ENCODE measurements at regions not wholly inside any gene's neighbourhood (a gene's known extent, or its start where the extent isn't known, plus 50 kb on each side); places are given as distances from the start of the nearest gene placed in this dataset.

DNA sequence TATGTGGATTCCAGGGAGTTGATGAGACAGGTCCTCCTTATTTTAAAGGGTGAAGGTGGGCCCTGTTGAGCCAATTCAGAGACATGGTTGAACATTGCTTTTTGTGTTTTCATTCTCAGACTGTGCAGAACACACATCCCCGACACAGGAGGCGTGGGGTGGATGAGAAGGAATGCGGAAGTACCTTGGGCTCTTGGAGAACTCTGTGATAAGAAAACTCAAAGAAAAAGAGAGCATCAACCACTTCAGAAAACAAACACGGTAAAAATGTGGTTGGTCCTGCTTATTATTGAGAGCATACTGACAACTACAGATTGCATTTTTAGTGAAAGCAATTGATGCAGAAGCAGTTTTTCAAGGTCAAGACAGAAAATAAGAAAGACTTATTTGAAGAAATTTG is 659.8 kb downstream of the IRX1 start:
- no peak for DNase-seq
- in situ Hi-C loops (cut with HindIII; ENCODE audit: low pct_ligation_motif_present, low sequenced_read_pairs): no loop called here
- TF ChIP-seq CTCF (IDR thresholded peaks at IDR 0.05; ENCODE audit: low read depth, low read length, missing control alignments): no peak
- H3K27me3 ChIP-seq (replicated peaks): no peaks in the 10 kb centered on the region
- no peaks in the 10 kb centered on the region for H3K36me3 ChIP-seq (replicated peaks)
- H3K27ac ChIP-seq: no peak overlapping the region
- no peak overlapping the region for H3K4me3 ChIP-seq (ENCODE audit: low read depth, low read length)

DNA sequence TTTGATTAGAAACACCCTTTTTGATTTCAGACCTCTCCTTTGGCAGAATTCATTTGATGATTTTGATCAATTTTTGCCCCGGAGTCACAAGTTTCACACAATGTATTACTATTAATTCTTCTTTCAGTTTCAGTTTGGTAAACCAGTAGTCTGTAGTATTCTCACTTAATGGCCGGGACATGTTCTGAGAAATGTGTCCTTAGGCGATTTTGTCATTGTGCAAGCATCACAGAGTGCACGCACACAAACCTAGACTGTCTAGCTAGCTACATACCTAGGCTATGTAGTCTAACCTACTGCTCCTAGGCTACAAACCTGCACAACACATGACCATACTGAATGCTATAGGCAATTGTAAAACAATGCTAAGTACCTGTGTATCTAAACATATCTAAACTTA is 662.5 kb downstream of the IRX1 start:
- H3K36me3 ChIP-seq (replicated peaks): no peaks in the 10 kb centered on the region
- H3K4me3 ChIP-seq (ENCODE audit: low read depth, low read length): no peak overlapping the region
- no peak overlapping the region for H3K27ac ChIP-seq
- in situ Hi-C loops (cut with HindIII; ENCODE audit: low pct_ligation_motif_present, low sequenced_read_pairs): no loop called here
- H3K27me3 ChIP-seq (replicated peaks): no peaks in the 10 kb centered on the region
- DNase-seq: no peak
- no peak for TF ChIP-seq CTCF (IDR thresholded peaks at IDR 0.05; ENCODE audit: low read depth, low read length, missing control alignments)

- TF ChIP-seq CTCF (IDR thresholded peaks at IDR 0.05; ENCODE audit: low read depth, low read length, missing control alignments): no peak
- no peak for DNase-seq
- in situ Hi-C loops (cut with HindIII; ENCODE audit: low pct_ligation_motif_present, low sequenced_read_pairs): no loop called here
- Histone ChIP-seq H3K36me3 (replicated peaks) (no peaks in the 10 kb centered on the region), H3K27ac (no peak overlapping the region), H3K27me3 (replicated peaks) (no peaks in the 10 kb centered on the region), H3K4me3 (ENCODE audit: low read depth, low read length) (no peak overlapping the region)
Measured at GRCh38 chr5:4271193-4271592, 675.6 kb downstream of the IRX1 start.

DNA sequence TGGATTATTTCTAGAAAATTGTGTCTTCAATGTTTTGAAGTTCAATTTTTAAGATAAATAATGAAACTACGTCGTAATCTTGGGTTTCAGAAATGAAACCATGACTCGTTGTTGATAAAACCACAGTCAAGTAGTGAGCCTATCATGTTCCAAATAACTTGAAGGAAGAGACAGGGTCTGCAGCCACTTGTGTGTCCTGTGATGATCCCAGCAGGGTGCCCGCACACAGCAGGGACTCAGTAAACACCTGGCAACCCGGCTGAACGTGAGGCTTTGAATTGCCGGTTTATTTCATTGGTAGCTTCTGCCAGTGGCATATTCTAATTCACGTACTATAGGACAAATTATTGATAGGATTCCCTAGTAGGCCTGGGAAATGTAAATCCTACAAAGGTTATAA is 679.6 kb downstream of the IRX1 start:
- Histone ChIP-seq H3K27ac (no peak overlapping the region), H3K4me3 (ENCODE audit: low read depth, low read length) (no peak overlapping the region), H3K27me3 (replicated peaks) (no peaks in the 10 kb centered on the region), H3K36me3 (replicated peaks) (no peaks in the 10 kb centered on the region)
- in situ Hi-C loops (cut with HindIII; ENCODE audit: low pct_ligation_motif_present, low sequenced_read_pairs): no loop called here
- TF ChIP-seq CTCF (IDR thresholded peaks at IDR 0.05; ENCODE audit: low read depth, low read length, missing control alignments): no peak
- no peak for DNase-seq

DNA sequence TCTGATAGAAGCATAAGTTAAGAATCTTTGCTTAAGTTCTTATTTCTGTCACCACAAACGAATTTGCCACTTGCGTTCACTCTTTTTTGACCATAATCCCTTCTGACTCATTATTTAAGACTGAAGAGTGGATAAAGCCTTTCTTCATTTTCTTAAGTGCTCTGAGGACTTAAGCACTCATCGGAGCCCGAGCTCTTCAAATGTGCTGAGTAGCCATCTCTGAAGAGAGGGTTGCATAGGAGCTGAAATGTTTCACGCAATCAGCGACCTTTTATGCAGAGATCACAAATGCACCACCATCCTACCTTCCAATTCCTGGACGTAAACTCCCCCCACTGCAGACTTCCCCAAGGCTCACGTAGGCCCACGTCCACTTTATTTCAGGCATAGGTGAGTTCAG is 699.2 kb downstream of the IRX1 start:
- no peak for TF ChIP-seq CTCF (IDR thresholded peaks at IDR 0.05; ENCODE audit: low read depth, low read length, missing control alignments)
- no peaks in the 10 kb centered on the region for H3K36me3 ChIP-seq (replicated peaks)
- no peaks in the 10 kb centered on the region for H3K27me3 ChIP-seq (replicated peaks)
- no peak overlapping the region for H3K27ac ChIP-seq
- in situ Hi-C loops (cut with HindIII; ENCODE audit: low pct_ligation_motif_present, low sequenced_read_pairs): no loop called here
- no peak overlapping the region for H3K4me3 ChIP-seq (ENCODE audit: low read depth, low read length)
- DNase-seq: no peak

DNA sequence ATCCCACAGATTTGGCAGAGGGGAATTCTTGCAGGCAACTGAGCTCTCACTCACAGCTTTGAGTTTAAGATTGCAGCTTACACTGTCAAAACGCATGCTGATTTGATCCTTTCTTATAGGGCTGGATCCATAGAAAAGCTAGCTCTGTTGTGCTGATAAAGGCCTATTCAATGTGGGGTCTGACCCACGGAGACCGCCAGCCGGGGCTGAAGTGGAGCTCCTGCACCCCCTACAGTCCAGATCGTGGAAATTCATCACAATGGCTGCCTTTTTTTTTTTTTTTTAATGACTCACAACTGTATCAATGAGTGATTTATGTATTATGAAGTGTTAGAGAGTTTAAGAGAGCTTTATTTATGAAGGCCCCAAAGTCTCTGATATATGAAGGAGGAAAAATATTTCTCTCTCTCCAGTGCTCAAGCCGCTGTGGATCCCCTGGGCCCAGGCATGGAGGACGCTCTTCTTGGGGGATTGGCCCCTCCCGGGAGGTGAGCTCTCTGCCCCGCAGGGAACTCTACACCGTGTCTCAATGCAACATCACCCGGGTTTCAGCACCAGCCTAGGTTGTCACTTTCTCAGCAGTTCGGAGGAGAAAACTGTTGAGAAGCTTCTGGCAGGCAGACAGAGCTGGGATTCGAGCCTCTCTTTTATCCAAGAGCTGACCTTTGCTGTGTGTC is 700.2 kb downstream of the IRX1 start:
- Histone ChIP-seq H3K4me3 (ENCODE audit: low read depth, low read length) (no peak overlapping the region), H3K27me3 (replicated peaks) (no peaks in the 10 kb centered on the region), H3K27ac (no peak overlapping the region), H3K36me3 (replicated peaks) (no peaks in the 10 kb centered on the region)
- DNase-seq: no peak
- no peak for TF ChIP-seq CTCF (IDR thresholded peaks at IDR 0.05; ENCODE audit: low read depth, low read length, missing control alignments)
- in situ Hi-C loops (cut with HindIII; ENCODE audit: low pct_ligation_motif_present, low sequenced_read_pairs): no loop called here
